HepG2 (cell line): ENCODE measurements at regions not wholly inside any gene's neighbourhood (a gene's known extent, or its start where the extent isn't known, plus 50 kb on each side); places are given as distances from the start of the nearest gene placed in this dataset.

ENCODE experiments used
- ATAC-seq: fragments of 200-7000 bp; cut with Tn5 transposase; 3 replicates; pipeline ENCODE4 v1.9.1; 2020; ENCODE audit warnings: mild to moderate bottlenecking, moderate library complexity
- BruUV-seq: library from RNA; stranded (reverse); fragments of 400-500 nt; replicated peaks from 2 replicates; lab custom pipeline; 2021; lab: Mats Ljungman, UMichigan
- CTCF ChIA-PET: fragments of 300-600 bp; formaldehyde crosslinking; extraction: SDS; loops from one replicate; lab custom pipeline; 2021; ENCODE audit warnings: low total read pairs, inconsistent platforms, low intra/inter-chr PET ratio; lab: Yijun Ruan, JAX
- POLR2A ChIA-PET: fragments of 350-600 bp; sonication (Branson Sonifier 250); formaldehyde crosslinking; loops from one replicate; lab custom pipeline; 2020; ENCODE audit warnings: antibody characterized with exemption, inconsistent platforms; lab: Yijun Ruan, JAX
- DNase-seq: peaks from one replicate; pipeline ENCODE4 v3.0.0-alpha.2; 2015; ENCODE audit warnings: low spot score
- FAIRE-seq: peaks from 3 replicates; lab custom pipeline; 2011; peaks lifted over from hg19 to GRCh38; lab: Jason Lieb, UNC
- H2AFZ ChIP-seq: one replicate; pipeline ENCODE4 v1.6.1; 2011; ENCODE audit warnings: low read length, inconsistent platforms
- H3K27ac ChIP-seq: fragments of 300-600 bp; 3 replicates; pipeline ENCODE4 v1.8.0; 2011; ENCODE audit warnings: mixed run types, mild to moderate bottlenecking, mixed read lengths, low read length, inconsistent platforms; ENCODE audit not compliant: insufficient read depth; ENCODE audit errors: extremely low read length
- H3K27me3 ChIP-seq, 2 experiments: fragments of 200-600 bp in 1 of 2; 2 replicates in 1 of 2; 3 replicates in 1 of 2; pipeline versions ENCODE4 v1.6.0 to v1.8.0; 2011; ENCODE audit warnings: low read length in 2 of 2, mild to moderate bottlenecking in 2 of 2, moderate library complexity in 2 of 2, inconsistent platforms in 1 of 2; ENCODE audit not compliant: insufficient read depth in 2 of 2, control insufficient read depth in 1 of 2
- H3K36me3 ChIP-seq, 2 experiments: fragments of 200-600 bp in 1 of 2; replicated peaks in 1 of 2; 2 replicates in 1 of 2; 3 replicates in 1 of 2; pipeline versions ENCODE4 v1.5.1 to v1.8.0; 2011; ENCODE audit warnings: low read length in 2 of 2, inconsistent platforms in 1 of 2; ENCODE audit not compliant: insufficient read depth in 2 of 2, control insufficient read depth in 1 of 2
- H3K4me1 ChIP-seq: 2 replicates; pipeline ENCODE4 v1.5.1; 2012; ENCODE audit warnings: low read length, inconsistent platforms; ENCODE audit not compliant: insufficient read depth
- H3K4me2 ChIP-seq: 2 replicates; pipeline ENCODE4 v1.6.0; 2011; ENCODE audit warnings: low read depth, low read length, inconsistent platforms
- H3K4me3 ChIP-seq, 3 experiments: fragments of 200-600 bp in 1 of 3; sonication (generic), shearing (Covaris generic) in 1 of 3; replicated peaks in 1 of 3; 2 replicates each; pipeline ENCODE4 v1.5.1; 2011 to 2016; ENCODE audit warnings: low read length in 3 of 3, inconsistent platforms in 2 of 3, low read depth in 2 of 3, mild to moderate bottlenecking in 2 of 3, control low read depth in 1 of 3, mixed read lengths in 1 of 3; ENCODE audit not compliant: insufficient read depth in 1 of 3
- H3K79me2 ChIP-seq: one replicate; pipeline ENCODE4 v1.6.1; 2011; ENCODE audit warnings: low read length, inconsistent platforms; ENCODE audit not compliant: insufficient read depth
- H3K9ac ChIP-seq: 2 replicates; pipeline ENCODE4 v1.6.0; 2011; ENCODE audit warnings: mild to moderate bottlenecking, low read depth, low read length, inconsistent platforms; ENCODE audit not compliant: insufficient read depth
- H3K9me3 ChIP-seq: 2 replicates; pipeline ENCODE4 v1.5.1; 2012; ENCODE audit warnings: mild to moderate bottlenecking, low read length
- H4K20me1 ChIP-seq: 2 replicates; pipeline ENCODE4 v1.6.0; 2011; ENCODE audit warnings: inconsistent platforms, mild to moderate bottlenecking, low read length, moderate library complexity; ENCODE audit not compliant: insufficient read depth
- GZF1 ChIP-seq: sonication (generic); formaldehyde crosslinking; IDR thresholded peaks from 2 replicates; pipeline ENCODE4 v1.5.1; 2020; ENCODE audit warnings: mild to moderate bottlenecking, missing genetic modification reagents
- IRF2 ChIP-seq: IDR thresholded peaks from 2 replicates; pipeline ENCODE4 v1.6.1; 2018; ENCODE audit warnings: missing genetic modification reagents, missing compliant biosample characterization
- KLF9 ChIP-seq: IDR thresholded peaks from 2 replicates; pipeline ENCODE4 v1.6.1; 2016; ENCODE audit warnings: low read depth
- SCMH1 ChIP-seq: sonication (generic); formaldehyde crosslinking; IDR thresholded peaks from 2 replicates; pipeline ENCODE4 v1.9.0; 2021; ENCODE audit warnings: missing genetic modification reagents, mild to moderate bottlenecking, borderline replicate concordance
- ZNF12 ChIP-seq: sonication (generic); formaldehyde crosslinking; IDR thresholded peaks from 2 replicates; pipeline ENCODE4 v1.5.0; 2020; ENCODE audit warnings: missing genetic modification reagents
- ZNF138 ChIP-seq: sonication (generic); formaldehyde crosslinking; IDR thresholded peaks from 2 replicates; pipeline ENCODE4 v1.5.0; 2020; ENCODE audit warnings: mild to moderate bottlenecking, low read depth, missing genetic modification reagents
- ZNF329 ChIP-seq: sonication (generic); formaldehyde crosslinking; IDR thresholded peaks from 2 replicates; pipeline ENCODE4 v1.9.0; 2021; ENCODE audit warnings: low read depth, mild to moderate bottlenecking, missing genetic modification reagents
- ZNF772 ChIP-seq: sonication (generic); formaldehyde crosslinking; IDR thresholded peaks from 2 replicates; pipeline ENCODE4 v1.5.0; 2020; ENCODE audit warnings: mild to moderate bottlenecking, missing genetic modification reagents
- WGBS: methylation state at CpG from one replicate; pipeline ENCODE4 v1.1.6; 2017; ENCODE audit warnings: low lambda C conversion rate; 5-methylcytosine and 5-hydroxymethylcytosine counted together
- in situ Hi-C: cut with HindIII; loops from 2 replicates; pipeline ENCODE4 v1.10.0; 2017; ENCODE audit warnings: low pct_unique_long_range_greater_than_20kb; ENCODE audit not compliant: extremely low pct_ligation_motif_present
- intact Hi-C: fragments of 100-400 bp; cut with micrococcal nuclease; formaldehyde crosslinking; loops from one replicate; pipeline ENCODE4 v1.10.0; 2022; ENCODE audit not compliant: unreplicated experiment
- TF ChIP-seq, protein P1 (sequence below): sonication (generic); formaldehyde crosslinking; IDR thresholded peaks from 2 replicates; pipeline ENCODE4 v1.8.0; 2023; ENCODE audit warnings: mild to moderate bottlenecking, missing genetic modification reagents
- TF ChIP-seq, protein P2 (sequence below): sonication (generic); formaldehyde crosslinking; IDR thresholded peaks from 2 replicates; pipeline ENCODE4 v1.4.0; 2020; ENCODE audit warnings: mild to moderate bottlenecking, missing genetic modification reagents

DNA sequence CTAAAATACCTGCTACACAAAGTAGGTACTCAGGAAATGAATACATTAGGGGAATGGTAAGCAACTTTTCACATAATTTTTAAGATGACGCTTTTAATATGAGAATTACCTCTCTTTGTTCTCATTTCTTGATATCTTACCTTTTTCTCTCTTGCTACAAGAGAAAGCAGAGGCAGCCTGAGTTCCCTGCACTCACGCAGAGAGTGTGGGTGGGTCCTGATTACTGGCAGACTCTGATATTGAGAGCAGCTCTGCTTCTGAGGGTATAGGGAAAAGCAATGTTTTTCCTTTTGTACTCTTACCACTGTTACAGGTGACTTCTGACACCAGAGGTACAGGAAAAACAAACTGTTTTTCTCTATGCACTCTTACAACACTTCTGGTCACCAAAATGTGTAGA is 420.2 kb upstream of the TMTC1 start:
- no peak overlapping the region for H3K27ac ChIP-seq
- CTCF ChIA-PET = no interaction called here
- no peaks in the 10 kb centered on the region for H3K27me3 ChIP-seq
- H3K36me3 ChIP-seq = no peaks in the 10 kb centered on the region
- H3K9ac ChIP-seq = no peak overlapping the region
- DNase-seq (no peak), FAIRE-seq (no peak), ATAC-seq (no peak)
- WGBS = 69% methylated on average over 2 of the region's 2 CpGs
- no peaks in the 10 kb centered on the region for H3K79me2 ChIP-seq
- intact Hi-C loops = no loop called here
- no peaks in the 10 kb centered on the region for H4K20me1 ChIP-seq
- H3K4me1 ChIP-seq = peaks cover 13% of the 10 kb centered on the region
- no peak overlapping the region for H3K4me2 ChIP-seq
- in situ Hi-C loops = no loop called here
- H3K9me3 ChIP-seq = no peaks in the 10 kb centered on the region
- no peak overlapping the region for H3K4me3 ChIP-seq
- H2AFZ ChIP-seq = no peak overlapping the region
- TF ChIP-seq, protein P1, sequence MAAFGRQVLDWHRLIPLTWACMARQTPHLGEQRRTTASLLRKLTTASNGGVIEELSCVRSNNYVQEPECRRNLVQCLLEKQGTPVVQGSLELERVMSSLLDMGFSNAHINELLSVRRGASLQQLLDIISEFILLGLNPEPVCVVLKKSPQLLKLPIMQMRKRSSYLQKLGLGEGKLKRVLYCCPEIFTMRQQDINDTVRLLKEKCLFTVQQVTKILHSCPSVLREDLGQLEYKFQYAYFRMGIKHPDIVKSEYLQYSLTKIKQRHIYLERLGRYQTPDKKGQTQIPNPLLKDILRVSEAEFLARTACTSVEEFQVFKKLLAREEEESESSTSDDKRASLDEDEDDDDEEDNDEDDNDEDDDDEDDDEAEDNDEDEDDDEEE = no peak
- TF ChIP-seq ZNF329 (no peak), SCMH1 (no peak), ZNF138 (no peak), KLF9 (CRISPR knock-in tag) (no peak), ZNF772 (CRISPR knock-in tag) (no peak), IRF2 (CRISPR knock-in tag) (no peak), ZNF12 (no peak), GZF1 (CRISPR knock-in tag) (no peak)
- TF ChIP-seq, protein P2, sequence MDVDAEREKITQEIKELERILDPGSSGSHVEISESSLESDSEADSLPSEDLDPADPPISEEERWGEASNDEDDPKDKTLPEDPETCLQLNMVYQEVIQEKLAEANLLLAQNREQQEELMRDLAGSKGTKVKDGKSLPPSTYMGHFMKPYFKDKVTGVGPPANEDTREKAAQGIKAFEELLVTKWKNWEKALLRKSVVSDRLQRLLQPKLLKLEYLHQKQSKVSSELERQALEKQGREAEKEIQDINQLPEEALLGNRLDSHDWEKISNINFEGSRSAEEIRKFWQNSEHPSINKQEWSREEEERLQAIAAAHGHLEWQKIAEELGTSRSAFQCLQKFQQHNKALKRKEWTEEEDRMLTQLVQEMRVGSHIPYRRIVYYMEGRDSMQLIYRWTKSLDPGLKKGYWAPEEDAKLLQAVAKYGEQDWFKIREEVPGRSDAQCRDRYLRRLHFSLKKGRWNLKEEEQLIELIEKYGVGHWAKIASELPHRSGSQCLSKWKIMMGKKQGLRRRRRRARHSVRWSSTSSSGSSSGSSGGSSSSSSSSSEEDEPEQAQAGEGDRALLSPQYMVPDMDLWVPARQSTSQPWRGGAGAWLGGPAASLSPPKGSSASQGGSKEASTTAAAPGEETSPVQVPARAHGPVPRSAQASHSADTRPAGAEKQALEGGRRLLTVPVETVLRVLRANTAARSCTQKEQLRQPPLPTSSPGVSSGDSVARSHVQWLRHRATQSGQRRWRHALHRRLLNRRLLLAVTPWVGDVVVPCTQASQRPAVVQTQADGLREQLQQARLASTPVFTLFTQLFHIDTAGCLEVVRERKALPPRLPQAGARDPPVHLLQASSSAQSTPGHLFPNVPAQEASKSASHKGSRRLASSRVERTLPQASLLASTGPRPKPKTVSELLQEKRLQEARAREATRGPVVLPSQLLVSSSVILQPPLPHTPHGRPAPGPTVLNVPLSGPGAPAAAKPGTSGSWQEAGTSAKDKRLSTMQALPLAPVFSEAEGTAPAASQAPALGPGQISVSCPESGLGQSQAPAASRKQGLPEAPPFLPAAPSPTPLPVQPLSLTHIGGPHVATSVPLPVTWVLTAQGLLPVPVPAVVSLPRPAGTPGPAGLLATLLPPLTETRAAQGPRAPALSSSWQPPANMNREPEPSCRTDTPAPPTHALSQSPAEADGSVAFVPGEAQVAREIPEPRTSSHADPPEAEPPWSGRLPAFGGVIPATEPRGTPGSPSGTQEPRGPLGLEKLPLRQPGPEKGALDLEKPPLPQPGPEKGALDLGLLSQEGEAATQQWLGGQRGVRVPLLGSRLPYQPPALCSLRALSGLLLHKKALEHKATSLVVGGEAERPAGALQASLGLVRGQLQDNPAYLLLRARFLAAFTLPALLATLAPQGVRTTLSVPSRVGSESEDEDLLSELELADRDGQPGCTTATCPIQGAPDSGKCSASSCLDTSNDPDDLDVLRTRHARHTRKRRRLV (CRISPR knock-in tag) = no peak
- POLR2A ChIA-PET = no interaction called here
- no TSS peak for BruUV-seq
